Stimulated activated naive CD4-positive, alpha-beta T cell treated with Interleukin-2 at 50 U/mL for 16 hours (primary cell): ENCODE measurements at regions not wholly inside any gene's neighbourhood (a gene's known extent, or its start where the extent isn't known, plus 50 kb on each side); places are given as distances from the start of the nearest gene placed in this dataset.
"Not testable (repeated sequence)": the region's sequence is repeated elsewhere in the genome, so short reads cannot be mapped to it uniquely, and the experiment has no call there.

ENCODE experiments used
- DNase-seq: peaks from one replicate; lab custom pipeline; 2025; lab: John Stamatoyannopoulos, UW

- no peak for DNase-seq
These were observed 336.6 kb upstream of the KIAA1217 start for GRCh38 chr10:23872290-23872689.

- DNase-seq = no peak
These were observed 331.1 kb upstream of the KIAA1217 start for GRCh38 chr10:23877791-23878320.

GRCh38 chr10:23884670-23885069, 324.3 kb upstream of the KIAA1217 start:
- DNase-seq = no peak

- no peak for DNase-seq
These were observed 323.1 kb upstream of the KIAA1217 start for GRCh38 chr10:23885853-23886252.

- DNase-seq = no peak
These were observed 322.6 kb upstream of the KIAA1217 start for GRCh38 chr10:23886355-23886754.

- no peak for DNase-seq
These were observed 317.6 kb upstream of the KIAA1217 start for GRCh38 chr10:23891301-23891700.

- DNase-seq = no peak
These were observed 316.6 kb upstream of the KIAA1217 start for GRCh38 chr10:23892296-23892695.

- DNase-seq = no peak
These were observed 311.7 kb upstream of the KIAA1217 start for GRCh38 chr10:23897267-23897666.

GRCh38 chr10:23897861-23898260, 311.1 kb upstream of the KIAA1217 start:
- DNase-seq = no peak

GRCh38 chr10:23899166-23899565, 309.8 kb upstream of the KIAA1217 start:
- DNase-seq = no peak

- no peak for DNase-seq
These were observed 298.6 kb upstream of the KIAA1217 start for GRCh38 chr10:23910291-23910690.

GRCh38 chr10:23912884-23913404, 296.0 kb upstream of the KIAA1217 start:
- DNase-seq = no peak

- DNase-seq = no peak
These were observed 294.3 kb upstream of the KIAA1217 start for GRCh38 chr10:23914641-23915040.

GRCh38 chr10:23917251-23917840, 291.6 kb upstream of the KIAA1217 start:
- DNase-seq = no peak

- DNase-seq = no peak
These were observed 290.7 kb upstream of the KIAA1217 start for GRCh38 chr10:23918090-23918723.

- DNase-seq = no peak
These were observed 290.1 kb upstream of the KIAA1217 start for GRCh38 chr10:23918839-23919238.

- DNase-seq = no peak
These were observed 281.2 kb upstream of the KIAA1217 start for GRCh38 chr10:23927576-23928325.

- not testable (repeated sequence) for DNase-seq
These were observed 274.9 kb upstream of the KIAA1217 start for GRCh38 chr10:23934023-23934422.

GRCh38 chr10:23945845-23946244, 263.1 kb upstream of the KIAA1217 start:
- DNase-seq = no peak

- no peak for DNase-seq
These were observed 257.1 kb upstream of the KIAA1217 start for GRCh38 chr10:23951841-23952240.

- DNase-seq = no peak
These were observed 253.3 kb upstream of the KIAA1217 start for GRCh38 chr10:23955456-23956225.

GRCh38 chr10:23965123-23965522, 243.8 kb upstream of the KIAA1217 start:
- no peak for DNase-seq
